Prostate gland (tissue), 2 donors: ENCODE measurements at regions not wholly inside any gene's neighbourhood (a gene's known extent, or its start where the extent isn't known, plus 50 kb on each side); places are given as distances from the start of the nearest gene placed in this dataset.
"Not testable (repeated sequence)": the region's sequence is repeated elsewhere in the genome, so short reads cannot be mapped to it uniquely, and the experiment has no call there.

Experiments used
- CTCF ChIP-seq, 4 experiments: fragments of 200-600 bp in 2 of 4; fragments of 450-650 bp in 2 of 4; sonication (generic) in 2 of 4; IDR thresholded peaks; 1 replicate in 3 of 4; 2 replicates in 1 of 4; pipeline ENCODE4 v1.5.1; 2016 to 2019; ENCODE audit warnings: antibody characterized with exemption in 4 of 4, mild to moderate bottlenecking in 2 of 4, moderate library complexity in 2 of 4
- POLR2A ChIP-seq: fragments of 450-650 bp; IDR thresholded peaks from one replicate; pipeline ENCODE4 v1.6.1; 2016; ENCODE audit warnings: antibody characterized with exemption, mild to moderate bottlenecking
- POLR2AphosphoS5 ChIP-seq: sonication (generic); formaldehyde crosslinking; IDR thresholded peaks from one replicate; pipeline ENCODE4 v1.6.1; 2017; ENCODE audit warnings: antibody characterized with exemption

GRCh38 chr16:29128732-29129457 is 144.0 kb downstream of the LAT start:
- TF ChIP-seq CTCF (IDR thresholded peaks at IDR 0.05); POLR2AphosphoS5; POLR2A: not testable (repeated sequence)
